ENCODE measurements at regions not wholly inside any gene's neighbourhood (a gene's known extent, or its start where the extent isn't known, plus 50 kb on each side); places are given as distances from the start of the nearest gene placed in this dataset.

DNA sequence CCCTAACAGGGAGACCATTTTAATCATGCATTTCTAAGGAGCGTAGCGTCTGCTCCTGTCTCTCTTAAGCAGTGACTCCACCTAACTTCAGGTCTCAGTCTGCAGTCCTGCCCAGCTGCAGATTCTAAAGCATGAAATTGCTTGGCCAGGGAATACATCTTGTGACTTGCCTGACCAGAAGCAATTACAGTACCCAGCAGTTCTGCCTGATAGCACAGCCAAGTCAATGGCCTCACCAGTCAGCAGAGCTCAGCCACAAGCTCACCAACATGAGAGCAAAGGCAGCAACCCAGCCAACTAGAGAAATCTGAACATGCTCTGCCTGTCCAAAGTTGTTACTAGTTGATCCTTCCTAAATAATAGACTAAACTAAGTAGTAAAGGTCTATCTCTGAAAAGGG lies 2011.9 kb upstream of the PCDH10 start:
- DNase-seq (ENCODE audit: low read depth) = no peak
- H3K4me3 ChIP-seq (ENCODE audit: low read depth, low read length) = no peak overlapping the region
- TF ChIP-seq, protein P1, sequence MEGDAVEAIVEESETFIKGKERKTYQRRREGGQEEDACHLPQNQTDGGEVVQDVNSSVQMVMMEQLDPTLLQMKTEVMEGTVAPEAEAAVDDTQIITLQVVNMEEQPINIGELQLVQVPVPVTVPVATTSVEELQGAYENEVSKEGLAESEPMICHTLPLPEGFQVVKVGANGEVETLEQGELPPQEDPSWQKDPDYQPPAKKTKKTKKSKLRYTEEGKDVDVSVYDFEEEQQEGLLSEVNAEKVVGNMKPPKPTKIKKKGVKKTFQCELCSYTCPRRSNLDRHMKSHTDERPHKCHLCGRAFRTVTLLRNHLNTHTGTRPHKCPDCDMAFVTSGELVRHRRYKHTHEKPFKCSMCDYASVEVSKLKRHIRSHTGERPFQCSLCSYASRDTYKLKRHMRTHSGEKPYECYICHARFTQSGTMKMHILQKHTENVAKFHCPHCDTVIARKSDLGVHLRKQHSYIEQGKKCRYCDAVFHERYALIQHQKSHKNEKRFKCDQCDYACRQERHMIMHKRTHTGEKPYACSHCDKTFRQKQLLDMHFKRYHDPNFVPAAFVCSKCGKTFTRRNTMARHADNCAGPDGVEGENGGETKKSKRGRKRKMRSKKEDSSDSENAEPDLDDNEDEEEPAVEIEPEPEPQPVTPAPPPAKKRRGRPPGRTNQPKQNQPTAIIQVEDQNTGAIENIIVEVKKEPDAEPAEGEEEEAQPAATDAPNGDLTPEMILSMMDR (IDR thresholded peaks at IDR 0.05; ENCODE audit: insufficient read depth, low read depth, low read length, missing control alignments) = no peak

DNA sequence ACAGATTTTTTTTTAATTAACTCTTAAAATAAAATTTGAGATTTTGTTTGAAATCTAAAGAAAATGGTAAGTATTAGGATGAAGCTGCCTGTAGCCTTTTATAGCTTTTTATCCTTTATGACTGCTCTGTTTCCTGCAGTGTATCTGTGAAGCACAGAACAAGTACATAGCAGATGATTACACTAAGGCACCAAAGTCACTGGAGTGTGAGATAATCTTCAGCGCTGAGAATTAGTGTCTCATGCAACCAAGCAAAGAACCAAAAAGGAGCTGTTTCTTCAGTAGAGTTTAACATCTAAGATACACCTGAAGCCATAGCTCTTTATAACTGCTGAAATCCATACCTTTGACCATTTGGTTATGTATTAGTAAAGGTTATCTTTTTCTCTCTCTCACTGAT lies 1989.8 kb upstream of the PCDH10 start:
- TF ChIP-seq, protein P1 (IDR thresholded peaks at IDR 0.05; ENCODE audit: insufficient read depth, low read depth, low read length, missing control alignments) = no peak
- no peak for DNase-seq (ENCODE audit: low read depth)
- no peak overlapping the region for H3K4me3 ChIP-seq (ENCODE audit: low read depth, low read length)

GRCh38 chr4:131192318-131192717 lies 1956.8 kb upstream of the PCDH10 start:
- no peak overlapping the region for H3K4me3 ChIP-seq (ENCODE audit: low read depth, low read length)
- DNase-seq (ENCODE audit: low read depth) = no peak
- TF ChIP-seq, protein P1 (IDR thresholded peaks at IDR 0.05; ENCODE audit: insufficient read depth, low read depth, low read length, missing control alignments) = no peak

DNA sequence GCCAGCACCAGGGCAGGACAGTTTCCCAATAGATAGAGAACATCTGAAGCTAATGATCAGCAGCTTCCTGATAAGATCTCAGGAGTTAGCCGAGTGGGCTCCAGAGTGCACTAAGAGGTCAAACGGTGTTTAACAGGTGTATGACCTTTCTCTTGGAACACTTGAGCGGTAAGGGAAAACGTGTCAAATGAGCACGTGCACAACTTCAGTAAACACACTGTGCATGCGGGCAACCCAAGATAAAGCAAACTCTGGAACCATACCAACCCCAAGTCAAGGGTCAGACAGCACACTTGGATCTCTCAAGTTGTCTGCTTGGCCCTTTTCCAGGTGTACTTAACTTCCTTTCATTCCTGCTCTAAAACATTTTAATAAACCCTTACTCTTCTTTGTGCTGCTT lies 1941.5 kb upstream of the PCDH10 start:
- TF ChIP-seq, protein P1 (IDR thresholded peaks at IDR 0.05; ENCODE audit: insufficient read depth, low read depth, low read length, missing control alignments) = no peak
- no peak for DNase-seq (ENCODE audit: low read depth)
- no peak overlapping the region for H3K4me3 ChIP-seq (ENCODE audit: low read depth, low read length)

- no peak overlapping the region for H3K4me3 ChIP-seq (ENCODE audit: low read depth, low read length)
- TF ChIP-seq, protein P1 (IDR thresholded peaks at IDR 0.05; ENCODE audit: insufficient read depth, low read depth, low read length, missing control alignments) = no peak
- DNase-seq (ENCODE audit: low read depth) = no peak
Observed at GRCh38 chr4:131248314-131248713, 1900.8 kb upstream of the PCDH10 start.

DNA sequence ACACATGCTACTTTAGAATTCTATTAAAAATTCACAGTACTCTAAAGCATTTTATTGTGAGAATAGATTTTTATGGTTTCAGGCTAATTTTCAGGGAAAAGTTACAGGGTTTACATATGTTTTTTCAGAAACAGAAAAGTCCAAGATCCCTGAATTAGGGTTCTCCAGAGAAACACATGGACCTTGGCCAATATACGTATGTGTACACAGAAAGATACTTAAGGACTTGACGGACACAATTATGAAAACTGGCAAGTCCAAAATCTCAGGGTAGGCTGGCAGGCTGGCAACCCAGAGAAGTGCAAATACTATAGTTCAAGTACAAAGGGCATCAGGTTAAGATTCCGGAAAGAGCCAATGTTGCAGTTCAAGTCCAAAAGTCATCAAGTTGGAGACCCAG lies 1897.8 kb upstream of the PCDH10 start:
- DNase-seq (ENCODE audit: low read depth) = no peak
- H3K4me3 ChIP-seq (ENCODE audit: low read depth, low read length) = no peak overlapping the region
- TF ChIP-seq, protein P1 (IDR thresholded peaks at IDR 0.05; ENCODE audit: insufficient read depth, low read depth, low read length, missing control alignments) = no peak

DNA sequence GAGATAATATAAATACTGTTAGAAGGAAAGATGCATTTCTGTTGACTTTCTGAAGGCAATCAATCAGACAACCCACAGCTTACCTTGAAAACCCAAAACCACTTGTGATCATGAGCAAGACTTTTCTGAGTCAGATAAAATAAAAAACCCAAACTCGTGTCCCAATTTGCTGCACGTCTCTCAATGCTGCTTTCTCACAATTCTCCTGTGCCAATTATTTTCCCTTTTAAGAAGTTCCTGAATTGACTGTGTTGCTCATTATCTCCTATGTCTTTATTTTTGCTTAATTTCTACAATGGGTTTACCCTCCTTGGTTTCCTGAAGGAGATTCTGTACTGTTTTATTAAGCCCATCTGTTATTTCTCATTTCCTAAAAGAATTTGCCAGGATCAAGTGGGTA lies 1891.9 kb upstream of the PCDH10 start:
- H3K4me3 ChIP-seq (ENCODE audit: low read depth, low read length) = no peak overlapping the region
- TF ChIP-seq, protein P1 (IDR thresholded peaks at IDR 0.05; ENCODE audit: insufficient read depth, low read depth, low read length, missing control alignments) = no peak
- DNase-seq (ENCODE audit: low read depth) = no peak

Measured in GM12865 (cell line).